GM12878 (cell line): ENCODE measurements at regions not wholly inside any gene's neighbourhood (a gene's known extent, or its start where the extent isn't known, plus 50 kb on each side); places are given as distances from the start of the nearest gene placed in this dataset.

Experiments used
- EZH2 ChIP-seq: IDR thresholded peaks from 2 replicates; pipeline ENCODE4 v1.6.1; 2012; ENCODE audit warnings: low read depth, mild to moderate bottlenecking, control low read depth, inconsistent platforms, low read length, borderline replicate concordance; ENCODE audit not compliant: control insufficient read depth
- MYB ChIP-seq: fragments of 150-350 bp; IDR thresholded peaks from 2 replicates; pipeline ENCODE4 v1.6.1; 2014; ENCODE audit warnings: mild to moderate bottlenecking, low read depth, low read length, borderline replicate concordance
- MYC ChIP-seq: IDR thresholded peaks from 2 replicates; pipeline ENCODE4 v1.6.1; 2011; ENCODE audit warnings: mild to moderate bottlenecking, low read length, moderate library complexity, inconsistent platforms; ENCODE audit not compliant: insufficient read depth, insufficient replicate concordance, insufficient read length, severe bottlenecking
- TF ChIP-seq, protein P1 (sequence below), 3 experiments: IDR thresholded peaks in 2 of 3; conservative IDR thresholded peaks in 1 of 3; 2 replicates each; pipeline ENCODE4 v1.5.1; 2011; ENCODE audit warnings: low read depth in 3 of 3, low read length in 3 of 3, mild to moderate bottlenecking in 3 of 3, control low read depth in 2 of 3, moderate library complexity in 2 of 3, inconsistent platforms in 1 of 3, mixed read lengths in 1 of 3; ENCODE audit not compliant: control insufficient read depth in 2 of 3, insufficient read depth in 1 of 3; ENCODE audit errors: extremely low read depth in 1 of 3
- TF ChIP-seq, protein P2 (sequence below): fragments of 450-650 bp; IDR thresholded peaks from 2 replicates; pipeline ENCODE4 v1.6.1; 2017; ENCODE audit warnings: mild to moderate bottlenecking, moderate library complexity

DNA sequence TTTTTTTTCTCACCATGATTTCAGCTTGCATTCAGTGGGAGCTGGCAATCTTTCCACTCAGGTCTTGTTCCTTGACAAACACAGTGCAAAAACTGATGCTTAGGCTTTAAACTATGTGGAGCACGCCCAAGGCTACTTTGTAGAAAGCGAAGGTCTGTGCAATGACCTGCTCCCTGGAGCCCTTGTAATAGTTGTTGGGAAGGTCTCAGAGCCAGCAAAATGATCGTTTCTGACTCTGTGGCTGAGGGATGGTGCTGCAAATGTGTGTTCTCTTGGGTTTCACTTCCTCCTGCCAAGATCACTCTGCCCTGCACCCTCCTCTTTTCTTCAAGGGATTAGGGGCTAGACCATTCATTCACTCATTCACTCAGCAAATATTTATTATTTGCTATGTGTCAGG lies 249.7 kb upstream of the MAP3K1 start:
- TF ChIP-seq MYB = no peak
- TF ChIP-seq, protein P1, sequence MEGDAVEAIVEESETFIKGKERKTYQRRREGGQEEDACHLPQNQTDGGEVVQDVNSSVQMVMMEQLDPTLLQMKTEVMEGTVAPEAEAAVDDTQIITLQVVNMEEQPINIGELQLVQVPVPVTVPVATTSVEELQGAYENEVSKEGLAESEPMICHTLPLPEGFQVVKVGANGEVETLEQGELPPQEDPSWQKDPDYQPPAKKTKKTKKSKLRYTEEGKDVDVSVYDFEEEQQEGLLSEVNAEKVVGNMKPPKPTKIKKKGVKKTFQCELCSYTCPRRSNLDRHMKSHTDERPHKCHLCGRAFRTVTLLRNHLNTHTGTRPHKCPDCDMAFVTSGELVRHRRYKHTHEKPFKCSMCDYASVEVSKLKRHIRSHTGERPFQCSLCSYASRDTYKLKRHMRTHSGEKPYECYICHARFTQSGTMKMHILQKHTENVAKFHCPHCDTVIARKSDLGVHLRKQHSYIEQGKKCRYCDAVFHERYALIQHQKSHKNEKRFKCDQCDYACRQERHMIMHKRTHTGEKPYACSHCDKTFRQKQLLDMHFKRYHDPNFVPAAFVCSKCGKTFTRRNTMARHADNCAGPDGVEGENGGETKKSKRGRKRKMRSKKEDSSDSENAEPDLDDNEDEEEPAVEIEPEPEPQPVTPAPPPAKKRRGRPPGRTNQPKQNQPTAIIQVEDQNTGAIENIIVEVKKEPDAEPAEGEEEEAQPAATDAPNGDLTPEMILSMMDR (IDR thresholded peaks at IDR 0.05 in 2 of 3, conservative IDR thresholded peaks at IDR 0.05 in 1 of 3; ENCODE audit: control insufficient read depth in 2 of 3, extremely low read depth in 1 of 3, insufficient read depth in 1 of 3, low read depth in 3 of 3, low read length in 3 of 3) = no peak
- TF ChIP-seq EZH2 = no peak
- no peak for TF ChIP-seq MYC
- TF ChIP-seq, protein P2, sequence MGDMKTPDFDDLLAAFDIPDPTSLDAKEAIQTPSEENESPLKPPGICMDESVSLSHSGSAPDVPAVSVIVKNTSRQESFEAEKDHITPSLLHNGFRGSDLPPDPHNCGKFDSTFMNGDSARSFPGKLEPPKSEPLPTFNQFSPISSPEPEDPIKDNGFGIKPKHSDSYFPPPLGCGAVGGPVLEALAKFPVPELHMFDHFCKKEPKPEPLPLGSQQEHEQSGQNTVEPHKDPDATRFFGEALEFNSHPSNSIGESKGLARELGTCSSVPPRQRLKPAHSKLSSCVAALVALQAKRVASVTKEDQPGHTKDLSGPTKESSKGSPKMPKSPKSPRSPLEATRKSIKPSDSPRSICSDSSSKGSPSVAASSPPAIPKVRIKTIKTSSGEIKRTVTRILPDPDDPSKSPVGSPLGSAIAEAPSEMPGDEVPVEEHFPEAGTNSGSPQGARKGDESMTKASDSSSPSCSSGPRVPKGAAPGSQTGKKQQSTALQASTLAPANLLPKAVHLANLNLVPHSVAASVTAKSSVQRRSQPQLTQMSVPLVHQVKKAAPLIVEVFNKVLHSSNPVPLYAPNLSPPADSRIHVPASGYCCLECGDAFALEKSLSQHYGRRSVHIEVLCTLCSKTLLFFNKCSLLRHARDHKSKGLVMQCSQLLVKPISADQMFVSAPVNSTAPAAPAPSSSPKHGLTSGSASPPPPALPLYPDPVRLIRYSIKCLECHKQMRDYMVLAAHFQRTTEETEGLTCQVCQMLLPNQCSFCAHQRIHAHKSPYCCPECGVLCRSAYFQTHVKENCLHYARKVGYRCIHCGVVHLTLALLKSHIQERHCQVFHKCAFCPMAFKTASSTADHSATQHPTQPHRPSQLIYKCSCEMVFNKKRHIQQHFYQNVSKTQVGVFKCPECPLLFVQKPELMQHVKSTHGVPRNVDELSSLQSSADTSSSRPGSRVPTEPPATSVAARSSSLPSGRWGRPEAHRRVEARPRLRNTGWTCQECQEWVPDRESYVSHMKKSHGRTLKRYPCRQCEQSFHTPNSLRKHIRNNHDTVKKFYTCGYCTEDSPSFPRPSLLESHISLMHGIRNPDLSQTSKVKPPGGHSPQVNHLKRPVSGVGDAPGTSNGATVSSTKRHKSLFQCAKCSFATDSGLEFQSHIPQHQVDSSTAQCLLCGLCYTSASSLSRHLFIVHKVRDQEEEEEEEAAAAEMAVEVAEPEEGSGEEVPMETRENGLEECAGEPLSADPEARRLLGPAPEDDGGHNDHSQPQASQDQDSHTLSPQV = no peak
